Stimulated activated CD8-positive, alpha-beta memory T cell treated with anti-CD3 and anti-CD28 coated beads, Interleukin-15, amount 100 ng/mL, for 4 hours (primary cell): ENCODE measurements at regions not wholly inside any gene's neighbourhood (a gene's known extent, or its start where the extent isn't known, plus 50 kb on each side); places are given as distances from the start of the nearest gene placed in this dataset.
"Not testable (repeated sequence)": the region's sequence is repeated elsewhere in the genome, so short reads cannot be mapped to it uniquely, and the experiment has no call there.

Source experiments
- DNase-seq, 2 donors: peaks; one replicate each; pipeline ENCODE4 v3.0.0-alpha.2; 2020; ENCODE audit warnings: low read depth in 2 of 2

GRCh38 chr15:94987085-94987484 is 755.7 kb downstream of the MCTP2 start:
- DNase-seq = no peak

- no peak for DNase-seq
These were observed 760.4 kb downstream of the MCTP2 start for GRCh38 chr15:94991718-94992117.

GRCh38 chr15:95009635-95010034 is 778.3 kb downstream of the MCTP2 start:
- DNase-seq = no peak

DNA sequence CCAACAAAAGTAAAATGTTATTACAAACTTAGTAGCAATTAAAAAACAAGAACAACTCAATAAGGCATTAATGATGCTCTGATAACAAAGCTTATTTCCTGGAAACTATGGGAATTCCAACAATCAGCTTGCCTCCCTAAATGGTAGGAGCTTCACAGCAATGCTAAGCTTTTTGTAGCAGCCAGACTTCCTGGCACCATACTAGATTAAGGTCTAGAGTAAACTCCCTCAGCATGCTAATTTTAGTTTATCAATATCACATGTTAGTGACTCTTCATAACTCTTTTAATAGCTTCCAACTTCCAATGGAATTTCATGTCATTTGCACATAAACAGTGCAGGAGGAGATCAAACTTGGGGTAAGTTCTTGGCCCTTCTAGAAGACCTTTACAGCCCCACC is 782.0 kb downstream of the MCTP2 start:
- DNase-seq = no peak

DNA sequence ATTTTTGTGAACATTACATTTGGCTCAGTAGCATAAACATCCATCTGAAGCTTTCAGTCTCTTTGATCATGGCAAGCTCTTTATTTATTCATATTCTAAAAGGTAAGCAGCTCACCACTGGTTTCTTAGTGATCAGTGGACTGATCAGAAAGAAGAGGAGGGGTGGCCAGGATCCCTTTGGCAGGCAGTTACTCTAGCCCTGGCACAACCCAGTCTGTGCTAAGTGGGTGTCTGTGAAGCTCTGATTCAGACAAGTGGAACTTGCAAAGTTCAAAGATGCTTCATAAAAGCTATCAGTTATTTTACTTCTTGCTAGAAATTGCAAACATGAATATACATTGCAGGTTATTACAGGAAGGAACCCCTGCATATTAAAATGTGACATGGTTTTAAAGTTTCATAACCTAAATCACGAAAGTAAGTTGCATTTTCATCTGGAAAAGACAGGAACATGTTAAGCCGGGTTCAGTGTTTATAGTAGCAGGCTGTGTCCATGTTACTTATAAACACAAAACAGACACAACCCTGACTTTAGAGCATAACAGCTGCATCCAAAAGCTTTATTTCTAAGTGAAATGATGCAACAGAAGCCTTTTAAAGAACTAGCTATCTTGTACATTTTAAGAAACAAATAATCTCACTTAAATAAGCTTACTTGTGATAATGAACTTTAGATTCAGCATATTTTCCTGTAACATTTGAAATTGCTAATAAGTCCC is 785.3 kb downstream of the MCTP2 start:
- no peak for DNase-seq

GRCh38 chr15:95017666-95018328 is 786.4 kb downstream of the MCTP2 start:
- no peak for DNase-seq

DNA sequence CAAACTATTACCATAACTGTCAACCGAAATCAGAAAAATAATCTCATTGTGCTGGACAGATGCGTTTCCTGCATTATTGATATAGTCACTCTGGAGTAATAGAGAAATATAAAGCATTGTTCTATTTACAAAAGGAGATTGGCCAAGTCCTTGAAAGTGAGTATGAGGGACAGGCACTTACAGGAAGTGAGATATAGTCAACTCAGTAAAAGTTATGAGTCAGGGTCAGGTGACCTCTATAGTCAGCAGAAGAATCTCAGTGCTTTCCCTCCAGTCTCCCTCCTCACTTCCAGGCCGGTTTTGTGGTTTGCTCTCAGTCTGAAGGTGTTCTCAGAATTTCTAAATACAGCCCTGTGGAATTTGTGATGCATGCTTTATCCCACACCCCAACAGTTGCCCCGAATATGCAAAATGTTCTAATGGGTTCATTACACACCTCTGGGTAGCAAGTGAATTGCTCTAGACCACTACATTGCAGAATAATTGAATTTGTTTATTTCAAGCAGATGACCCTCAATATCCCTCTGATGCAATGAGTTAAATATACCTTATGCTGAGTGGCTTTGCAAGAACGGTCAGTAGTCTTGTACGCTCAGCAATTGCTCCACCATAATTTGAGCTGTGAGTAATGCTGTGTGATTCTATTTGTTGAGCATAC is 787.7 kb downstream of the MCTP2 start:
- no peak for DNase-seq

DNA sequence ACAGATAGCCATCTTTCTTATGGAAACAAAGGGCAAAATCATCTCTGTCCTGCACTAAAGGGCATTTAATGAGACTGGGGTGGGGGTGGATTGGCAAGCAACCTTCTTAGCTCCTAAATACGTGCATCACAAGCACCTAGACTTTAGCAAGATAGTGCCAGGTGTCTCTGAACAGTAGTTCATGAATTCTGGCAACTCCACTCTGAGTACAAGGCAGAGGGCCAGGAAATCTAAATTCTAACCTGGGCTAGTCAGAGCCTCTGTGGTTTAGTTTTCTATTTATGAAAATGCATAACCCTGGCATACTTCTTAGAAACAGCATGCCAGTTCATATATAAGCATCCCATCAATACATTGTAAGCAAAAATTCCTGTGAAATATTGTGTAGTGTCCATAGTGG is 788.5 kb downstream of the MCTP2 start:
- no peak for DNase-seq

DNA sequence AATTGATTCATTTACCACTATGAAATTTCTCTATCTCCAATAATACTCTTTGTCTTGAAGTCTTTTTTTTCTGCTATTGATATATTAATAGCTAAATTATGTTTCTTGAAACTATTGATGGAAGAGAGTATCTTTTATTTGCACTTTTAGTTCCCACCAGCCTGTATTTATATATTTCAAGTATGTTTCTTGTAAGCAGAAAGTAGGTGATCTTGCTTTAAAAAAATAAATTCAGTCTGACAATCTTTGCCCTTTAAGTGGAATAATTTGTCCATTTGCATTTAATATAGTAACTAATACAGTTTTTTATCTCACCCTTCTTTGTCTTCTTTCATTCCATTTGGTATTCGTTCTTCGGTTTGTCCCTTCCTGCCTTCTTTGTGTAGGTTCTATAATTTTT is 790.5 kb downstream of the MCTP2 start:
- DNase-seq = no peak

DNA sequence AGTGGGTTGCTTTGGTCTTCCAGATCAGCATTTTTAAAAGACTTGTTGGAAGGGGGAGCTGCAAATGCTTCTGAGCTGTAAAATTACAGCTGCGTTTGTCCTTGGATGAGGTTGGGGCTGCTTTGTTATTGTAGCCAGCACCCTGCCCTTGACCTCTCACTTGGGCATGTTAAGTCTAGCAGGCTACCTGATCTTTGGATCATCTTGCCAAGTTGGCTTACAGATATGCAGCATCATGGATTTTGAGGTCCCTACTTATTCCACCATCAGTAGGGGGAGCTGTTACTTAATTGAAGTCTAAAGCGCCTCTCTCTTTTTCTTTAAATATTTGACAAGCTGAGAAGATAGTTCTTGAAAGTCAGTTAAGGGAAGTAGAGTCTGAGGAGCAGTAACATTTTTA is 793.0 kb downstream of the MCTP2 start:
- no peak for DNase-seq

GRCh38 chr15:95025924-95026728 is 794.8 kb downstream of the MCTP2 start:
- no peak for DNase-seq

GRCh38 chr15:95027981-95028380 is 796.6 kb downstream of the MCTP2 start:
- DNase-seq = no peak

GRCh38 chr15:95032156-95032555 is 800.8 kb downstream of the MCTP2 start:
- no peak for DNase-seq

DNA sequence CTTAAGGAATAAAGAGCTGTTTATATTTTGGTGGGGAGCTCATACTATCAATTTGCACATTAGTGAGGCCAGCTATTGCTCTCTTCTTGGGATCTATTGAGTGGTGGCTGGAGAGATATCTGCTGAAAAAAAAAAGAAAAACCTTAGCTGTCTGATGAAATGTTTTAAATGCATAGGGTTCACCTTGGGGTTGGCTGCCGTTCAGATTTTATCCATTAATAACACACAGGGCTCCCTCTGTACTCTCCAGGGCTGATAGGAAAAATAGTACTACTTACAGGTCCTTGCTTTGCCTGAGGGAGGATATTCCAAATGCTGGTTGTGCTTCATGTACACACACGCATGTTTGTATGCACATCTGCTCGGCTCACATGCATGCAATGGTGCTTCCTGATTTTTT is 803.7 kb downstream of the MCTP2 start:
- DNase-seq = no peak

DNA sequence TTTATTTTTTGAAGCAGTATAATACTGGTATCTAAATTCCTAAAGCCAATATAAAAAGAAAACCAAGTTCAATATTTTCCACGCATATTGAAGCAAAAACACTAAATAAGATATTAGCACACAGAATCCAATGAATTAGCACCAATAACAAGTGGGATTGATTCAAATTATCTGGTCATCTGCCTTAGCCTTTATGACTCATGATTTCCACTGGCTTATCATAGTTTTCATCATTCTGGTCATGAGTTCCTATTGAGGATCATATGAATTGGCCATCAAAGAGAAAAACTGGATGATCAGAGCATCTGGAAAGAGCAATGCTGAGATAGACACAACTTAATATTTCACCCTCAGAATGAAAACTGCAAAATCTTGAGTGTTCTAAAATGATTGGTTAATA is 809.9 kb downstream of the MCTP2 start:
- DNase-seq = no peak

DNA sequence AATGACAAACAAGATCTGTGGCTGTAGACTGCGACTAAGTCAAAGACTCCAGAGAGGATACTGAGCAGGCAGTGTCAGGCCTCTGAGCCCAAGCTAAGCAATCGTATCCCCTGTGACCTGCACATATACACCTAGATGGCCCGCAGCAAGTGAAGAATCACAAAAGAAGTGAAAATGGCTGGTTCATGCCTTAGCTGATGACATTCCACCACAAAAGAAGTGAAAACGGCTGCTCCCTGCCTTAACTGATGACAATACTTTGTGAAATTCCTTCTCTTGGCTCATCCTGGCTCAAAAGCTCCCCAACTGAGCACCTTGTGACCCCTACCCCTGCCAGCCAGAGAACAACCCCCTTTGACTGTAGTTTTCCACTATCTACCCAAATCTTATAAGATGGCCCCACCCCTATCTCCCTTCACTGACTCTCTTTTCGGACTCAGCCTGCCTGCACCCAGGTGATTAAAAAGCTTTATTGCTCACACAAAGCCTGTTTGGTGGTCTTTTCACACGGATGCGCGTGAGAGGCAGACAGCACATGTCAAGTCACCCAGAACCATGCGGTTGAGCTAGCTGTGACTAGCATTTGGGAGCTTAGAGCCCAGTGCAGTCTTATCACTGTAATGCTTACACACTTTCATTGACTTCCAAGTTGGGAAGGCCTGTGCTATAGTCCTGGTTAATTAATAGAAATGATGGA is 812.0 kb downstream of the MCTP2 start:
- not testable (repeated sequence) for DNase-seq

DNA sequence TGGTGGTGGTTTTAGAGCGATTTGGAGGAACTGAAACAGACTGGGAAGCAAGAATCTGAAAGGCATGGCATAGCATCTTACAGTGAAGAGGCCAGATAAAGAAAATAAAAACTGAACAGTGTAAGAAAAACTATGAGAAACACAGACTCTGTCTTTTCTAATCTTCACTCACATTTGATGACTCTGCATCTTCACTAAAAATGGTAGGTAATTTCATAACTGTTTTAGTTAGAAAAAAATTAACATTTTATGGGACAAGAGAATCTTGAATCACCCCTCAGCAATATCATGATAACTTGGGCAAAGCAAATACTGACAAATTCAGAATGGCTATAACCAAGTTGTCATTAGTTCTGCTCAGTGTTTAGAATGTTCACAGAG is 812.6 kb downstream of the MCTP2 start:
- DNase-seq = no peak

DNA sequence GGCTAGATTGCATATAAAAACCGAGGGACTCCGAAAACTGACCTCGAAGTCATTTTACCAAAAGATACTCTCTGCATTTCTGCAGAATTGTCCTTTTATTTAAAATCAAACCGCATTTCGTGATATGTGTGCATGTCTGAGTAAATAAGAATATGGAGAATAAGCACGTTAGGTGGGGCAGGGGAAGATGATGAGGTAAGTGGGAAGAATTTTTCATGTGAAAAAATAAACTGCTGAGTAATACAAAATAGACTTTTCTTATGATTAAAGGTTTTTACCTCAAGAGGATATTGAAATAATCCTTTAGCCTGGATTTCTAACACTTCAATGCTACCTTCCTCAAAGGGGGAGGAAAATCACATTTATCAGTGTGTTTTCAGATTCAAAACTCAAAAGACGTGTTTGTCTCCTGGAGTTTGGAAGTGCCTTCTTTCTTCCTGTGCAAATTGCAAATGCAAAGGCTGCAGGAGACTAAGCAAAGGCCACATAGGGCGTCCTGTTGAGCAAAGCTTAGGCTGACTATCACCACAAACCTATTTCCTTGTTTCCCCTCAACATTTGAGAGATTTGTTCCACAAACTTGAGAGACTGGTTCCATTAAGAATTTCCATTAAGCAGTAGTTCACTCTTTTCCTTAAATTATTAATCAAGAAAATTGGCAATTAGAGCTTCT is 813.5 kb downstream of the MCTP2 start:
- DNase-seq = no peak

GRCh38 chr15:95051861-95052260 is 820.5 kb downstream of the MCTP2 start:
- DNase-seq = no peak

- DNase-seq = no peak
These were observed 828.1 kb downstream of the MCTP2 start for GRCh38 chr15:95059346-95059905.
